Skeletal muscle tissue (tissue), 3 donors: ENCODE measurements at regions not wholly inside any gene's neighbourhood (a gene's known extent, or its start where the extent isn't known, plus 50 kb on each side); places are given as distances from the start of the nearest gene placed in this dataset.

ENCODE experiments used
- H3K27ac ChIP-seq: one replicate; pipeline ENCODE4 v1.7.0; 2013; ENCODE audit warnings: mild to moderate bottlenecking, low read depth, low read length, inconsistent platforms
- H3K27me3 ChIP-seq, 3 donors: one replicate each; pipeline ENCODE4 v1.7.0; 2013; ENCODE audit warnings: low read length in 3 of 3; ENCODE audit not compliant: control insufficient read depth in 3 of 3, insufficient read depth in 3 of 3
- H3K36me3 ChIP-seq, 3 donors: one replicate each; pipeline ENCODE4 v1.7.0; 2013; ENCODE audit warnings: low read length in 3 of 3; ENCODE audit not compliant: control insufficient read depth in 3 of 3, insufficient read depth in 3 of 3
- H3K4me1 ChIP-seq, 3 donors: one replicate each; pipeline ENCODE4 v1.7.0; 2013; ENCODE audit warnings: low read length in 3 of 3, mild to moderate bottlenecking in 3 of 3; ENCODE audit not compliant: control insufficient read depth in 3 of 3, insufficient read depth in 3 of 3
- H3K4me3 ChIP-seq, 3 donors: one replicate each; pipeline ENCODE4 v1.7.0; 2013; ENCODE audit warnings: low read length in 3 of 3
- H3K9ac ChIP-seq, 3 donors: one replicate each; pipeline ENCODE4 v1.7.0; 2013; ENCODE audit warnings: low read length in 3 of 3, mild to moderate bottlenecking in 3 of 3, moderate library complexity in 2 of 3, low read depth in 1 of 3
- H3K9me3 ChIP-seq, 3 donors: one replicate each; pipeline ENCODE4 v1.7.0; 2013; ENCODE audit warnings: low read length in 3 of 3; ENCODE audit not compliant: control insufficient read depth in 3 of 3
- donor health status: Osteomylitis.

GRCh38 chr1:2865571-2866421 lies 64.3 kb upstream of the TTC34 start:
- Histone ChIP-seq H3K9ac (no peak overlapping the region), H3K27me3 (peaks cover 26 to 59% (median 59%) of the 10 kb centered on the region in 3 donors), H3K4me3 (no peak overlapping the region), H3K36me3 (no peaks in the 10 kb centered on the region), H3K4me1 (no peaks in the 10 kb centered on the region), H3K27ac (no peak overlapping the region), H3K9me3 (peaks cover 0 to 3% (median 2%) of the 10 kb centered on the region in 3 donors)

GRCh38 chr1:2866422-2867086 lies 65.1 kb upstream of the TTC34 start:
- H3K4me1 ChIP-seq, result no peaks in the 10 kb centered on the region
- H3K27ac ChIP-seq, result no peak overlapping the region
- peaks cover 26 to 54% (median 52%) of the 10 kb centered on the region in 3 donors for H3K27me3 ChIP-seq
- H3K4me3 ChIP-seq, result no peak overlapping the region
- peaks cover 0 to 11% (median 8%) of the 10 kb centered on the region in 3 donors for H3K9me3 ChIP-seq
- no peaks in the 10 kb centered on the region for H3K36me3 ChIP-seq
- H3K9ac ChIP-seq, result no peak overlapping the region

DNA sequence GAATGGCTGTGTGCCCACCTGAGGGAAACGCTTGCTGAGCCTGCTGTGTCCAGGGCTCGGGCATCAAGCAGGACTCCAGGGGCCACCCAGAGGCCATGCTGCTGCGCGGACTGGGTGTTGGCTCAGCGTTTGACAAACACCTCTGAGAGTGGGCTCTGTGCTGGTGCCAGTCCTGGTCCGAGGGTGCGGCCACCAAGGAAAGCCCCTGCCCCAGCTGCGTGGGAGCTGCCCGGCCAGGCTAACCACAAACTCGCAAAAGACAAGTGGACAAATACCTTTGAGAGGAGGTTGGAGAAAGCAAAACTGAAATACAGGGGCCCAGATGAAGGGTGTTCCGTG lies 65.6 kb upstream of the TTC34 start:
- Histone ChIP-seq H3K4me3 (no peak overlapping the region), H3K27ac (no peak overlapping the region), H3K27me3 (peaks cover 25 to 49% (median 47%) of the 10 kb centered on the region in 3 donors), H3K9ac (no peak overlapping the region), H3K36me3 (no peaks in the 10 kb centered on the region), H3K9me3 (peaks cover 0 to 11% (median 8%) of the 10 kb centered on the region in 3 donors), H3K4me1 (no peaks in the 10 kb centered on the region)

GRCh38 chr1:2867861-2868260 lies 66.4 kb upstream of the TTC34 start:
- Histone ChIP-seq H3K9me3 (peaks cover 0 to 13% (median 8%) of the 10 kb centered on the region in 3 donors), H3K9ac (no peak overlapping the region), H3K27me3 (peaks cover 20 to 45% (median 41%) of the 10 kb centered on the region in 3 donors), H3K27ac (no peak overlapping the region), H3K36me3 (no peaks in the 10 kb centered on the region), H3K4me3 (no peak overlapping the region), H3K4me1 (no peaks in the 10 kb centered on the region)

DNA sequence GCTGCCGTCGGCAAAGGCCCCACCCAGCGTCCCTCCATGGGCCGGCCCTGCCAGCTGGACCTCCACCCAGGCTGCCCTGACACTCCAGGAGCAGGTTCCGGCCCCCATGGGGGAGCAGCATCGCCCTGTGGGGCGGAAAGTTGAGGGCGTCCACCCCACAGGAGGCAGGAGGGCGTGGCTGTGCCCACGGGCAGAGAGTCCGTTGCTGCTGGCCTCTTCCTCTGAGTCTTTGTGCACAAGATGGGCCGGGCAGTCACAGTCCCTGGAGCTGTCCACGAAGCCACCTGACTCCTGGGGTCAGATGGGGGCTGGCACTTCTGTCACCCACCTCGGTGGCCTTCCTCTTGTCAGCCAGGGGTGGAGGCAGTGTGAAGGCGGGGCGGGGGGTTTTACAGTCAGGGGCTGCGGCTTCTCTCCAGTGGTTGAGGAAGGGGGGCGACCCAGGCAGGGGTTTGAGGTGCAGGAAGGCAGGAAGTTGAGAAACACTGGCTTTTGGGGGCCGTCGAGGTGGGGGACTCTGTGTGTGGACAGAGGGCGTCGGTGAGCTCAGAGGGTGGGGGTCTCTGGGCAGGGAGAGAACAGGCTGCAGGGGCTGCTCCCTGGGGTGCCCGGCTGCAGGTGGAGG lies 67.2 kb upstream of the TTC34 start:
- Histone ChIP-seq H3K9me3 (peaks cover 0 to 13% (median 8%) of the 10 kb centered on the region in 3 donors), H3K4me1 (no peaks in the 10 kb centered on the region), H3K9ac (no peak overlapping the region), H3K27ac (no peak overlapping the region), H3K36me3 (no peaks in the 10 kb centered on the region), H3K27me3 (peaks cover 21 to 47% (median 46%) of the 10 kb centered on the region in 3 donors), H3K4me3 (no peak overlapping the region)

- no peaks in the 10 kb centered on the region for H3K36me3 ChIP-seq
- peaks cover 29 to 57% (median 51%) of the 10 kb centered on the region in 3 donors for H3K27me3 ChIP-seq
- H3K4me3 ChIP-seq, result peak overlapping the region in 1 of 3 donors; percentile 40
- H3K9ac ChIP-seq, result no peak overlapping the region
- peaks cover 0 to 9% (median 0%) of the 10 kb centered on the region in 3 donors for H3K4me1 ChIP-seq
- H3K9me3 ChIP-seq, result peaks cover 0 to 13% (median 8%) of the 10 kb centered on the region in 3 donors
- no peak overlapping the region for H3K27ac ChIP-seq
Observed at GRCh38 chr1:2871246-2871815, 69.8 kb upstream of the TTC34 start.

DNA sequence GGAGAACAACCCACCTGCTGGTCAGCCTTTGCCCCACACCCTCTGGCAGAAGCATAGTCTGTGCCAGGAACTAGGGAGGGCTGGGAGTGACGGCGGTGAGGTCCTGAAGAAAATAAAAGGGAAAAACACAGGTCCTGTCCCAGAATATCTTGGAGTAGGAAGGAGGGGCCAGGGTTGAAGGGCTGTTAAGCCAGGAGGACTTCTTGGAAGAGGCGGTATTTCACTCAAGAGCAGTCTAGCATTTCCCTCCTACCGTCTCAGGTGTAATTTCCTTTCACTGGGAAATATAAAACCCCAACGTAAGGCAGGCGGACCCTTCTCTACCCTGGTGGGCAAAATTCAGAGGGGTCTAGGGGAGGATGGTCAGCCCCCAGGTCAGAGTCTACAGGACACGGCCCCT lies 72.7 kb upstream of the TTC34 start:
- Histone ChIP-seq H3K9me3 (peaks cover 0 to 13% (median 8%) of the 10 kb centered on the region in 3 donors), H3K27me3 (peaks cover 33 to 63% (median 57%) of the 10 kb centered on the region in 3 donors), H3K27ac (no peak overlapping the region)

DNA sequence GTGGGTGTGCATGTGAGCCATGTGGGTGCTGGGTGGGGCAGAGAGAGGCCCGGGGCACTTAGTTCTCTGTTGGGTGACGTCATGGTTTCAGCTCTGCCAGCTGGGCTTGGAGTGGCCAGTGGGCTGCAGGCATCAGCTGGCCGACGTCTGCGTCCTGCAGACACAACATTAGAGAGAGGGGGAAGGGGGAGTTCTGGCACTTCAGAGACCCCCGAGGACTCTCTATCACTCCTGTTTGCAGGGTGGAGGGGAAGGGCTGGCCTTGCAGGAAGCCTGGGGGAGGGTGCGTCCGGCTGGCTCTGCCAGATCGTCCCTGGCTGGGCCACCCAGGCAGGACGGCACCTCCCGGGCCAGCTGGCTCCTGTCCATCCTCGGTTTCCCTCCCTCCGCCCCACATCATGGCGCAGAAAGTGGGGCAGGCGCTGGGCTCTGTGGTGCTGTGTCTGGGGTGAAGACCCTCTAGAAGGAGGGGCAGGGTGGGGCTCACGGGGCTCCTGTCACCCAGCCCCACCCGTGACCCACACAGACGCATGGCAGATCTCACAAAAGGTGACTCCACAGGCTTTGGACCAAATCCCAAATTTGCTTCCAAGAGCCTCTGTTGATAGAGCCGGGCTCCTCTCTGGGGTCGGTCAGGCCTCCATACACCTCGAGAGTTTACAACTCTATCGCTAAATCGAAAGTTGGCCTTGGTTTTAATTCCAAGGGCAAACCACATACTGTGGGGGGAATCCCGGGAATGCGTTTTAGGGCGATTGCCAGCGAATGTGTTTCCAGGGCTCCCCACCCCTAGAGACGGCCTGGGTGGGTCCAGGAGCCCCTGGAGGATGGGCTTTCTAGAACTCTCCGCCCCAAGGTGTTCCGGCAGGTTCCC lies 73.4 kb upstream of the TTC34 start:
- Histone ChIP-seq H3K4me1 (peaks cover 0 to 9% (median 0%) of the 10 kb centered on the region in 3 donors), H3K9me3 (peaks cover 0 to 13% (median 8%) of the 10 kb centered on the region in 3 donors), H3K36me3 (no peaks in the 10 kb centered on the region), H3K4me3 (no peak overlapping the region), H3K9ac (no peak overlapping the region), H3K27ac (no peak overlapping the region), H3K27me3 (peaks cover 33 to 63% (median 59%) of the 10 kb centered on the region in 3 donors)

More for the DNA sequence above, 72.7 kb upstream of the TTC34 start:
- Histone ChIP-seq H3K4me1 (peaks cover 0 to 9% (median 0%) of the 10 kb centered on the region in 3 donors), H3K9ac (no peak overlapping the region), H3K36me3 (no peaks in the 10 kb centered on the region), H3K4me3 (no peak overlapping the region)
